ENCODE measurements at regions not wholly inside any gene's neighbourhood (a gene's known extent, or its start where the extent isn't known, plus 50 kb on each side); places are given as distances from the start of the nearest gene placed in this dataset.
"Not testable (repeated sequence)": the region's sequence is repeated elsewhere in the genome, so short reads cannot be mapped to it uniquely, and the experiment has no call there.

DNA sequence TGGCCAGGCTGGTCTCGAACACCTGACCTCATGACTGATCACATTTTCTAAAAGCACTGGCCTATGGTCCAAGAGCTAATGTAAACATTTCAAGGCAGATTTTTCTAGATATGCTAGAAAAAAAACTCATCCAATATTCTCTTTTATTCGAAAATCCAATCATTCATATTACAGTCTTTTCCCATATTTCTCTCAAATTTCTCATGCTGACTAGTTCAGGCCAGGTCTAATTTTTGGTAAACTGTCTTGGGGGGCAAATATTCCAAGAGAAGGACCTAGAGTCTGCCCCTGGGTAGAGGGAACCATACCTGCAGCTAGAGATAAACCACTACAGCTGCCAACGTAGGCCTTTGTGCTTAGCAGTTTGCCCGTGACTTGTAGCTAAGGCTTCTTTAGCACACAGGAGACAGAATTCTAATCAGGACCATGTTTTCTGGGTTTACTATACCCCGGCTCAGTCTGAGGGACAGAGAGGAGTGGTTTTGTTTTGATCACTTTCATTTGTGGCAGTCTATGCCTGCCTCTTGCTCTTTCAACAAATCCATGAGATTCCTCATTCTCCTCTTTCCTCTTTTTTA is 71.8 kb upstream of the CITED2 start:
- no peaks in the 10 kb centered on the region for H3K27me3 ChIP-seq (ENCODE audit: insufficient read depth, low read depth, low read length)
- TF ChIP-seq MXI1 (conservative IDR thresholded peaks at IDR 0.05; ENCODE audit: poor library complexity, severe bottlenecking) = no peak
- TF ChIP-seq SMC3 (conservative IDR thresholded peaks at IDR 0.05; ENCODE audit: poor library complexity) = no peak
- TF ChIP-seq, protein P1, sequence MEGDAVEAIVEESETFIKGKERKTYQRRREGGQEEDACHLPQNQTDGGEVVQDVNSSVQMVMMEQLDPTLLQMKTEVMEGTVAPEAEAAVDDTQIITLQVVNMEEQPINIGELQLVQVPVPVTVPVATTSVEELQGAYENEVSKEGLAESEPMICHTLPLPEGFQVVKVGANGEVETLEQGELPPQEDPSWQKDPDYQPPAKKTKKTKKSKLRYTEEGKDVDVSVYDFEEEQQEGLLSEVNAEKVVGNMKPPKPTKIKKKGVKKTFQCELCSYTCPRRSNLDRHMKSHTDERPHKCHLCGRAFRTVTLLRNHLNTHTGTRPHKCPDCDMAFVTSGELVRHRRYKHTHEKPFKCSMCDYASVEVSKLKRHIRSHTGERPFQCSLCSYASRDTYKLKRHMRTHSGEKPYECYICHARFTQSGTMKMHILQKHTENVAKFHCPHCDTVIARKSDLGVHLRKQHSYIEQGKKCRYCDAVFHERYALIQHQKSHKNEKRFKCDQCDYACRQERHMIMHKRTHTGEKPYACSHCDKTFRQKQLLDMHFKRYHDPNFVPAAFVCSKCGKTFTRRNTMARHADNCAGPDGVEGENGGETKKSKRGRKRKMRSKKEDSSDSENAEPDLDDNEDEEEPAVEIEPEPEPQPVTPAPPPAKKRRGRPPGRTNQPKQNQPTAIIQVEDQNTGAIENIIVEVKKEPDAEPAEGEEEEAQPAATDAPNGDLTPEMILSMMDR (IDR thresholded peaks at IDR 0.05; ENCODE audit: poor library complexity, severe bottlenecking) = no peak
- TF ChIP-seq RAD21 (conservative IDR thresholded peaks at IDR 0.05) = no peak
- no peak for TF ChIP-seq EP300 (conservative IDR thresholded peaks at IDR 0.05; ENCODE audit: poor library complexity, severe bottlenecking)
- no peak for TF ChIP-seq REST (IDR thresholded peaks at IDR 0.05; ENCODE audit: borderline replicate concordance)
- no peak for TF ChIP-seq POLR2AphosphoS5 (IDR thresholded peaks at IDR 0.05)
- no peak for TF ChIP-seq TAF1 (IDR thresholded peaks at IDR 0.05; ENCODE audit: low read depth)
- TF ChIP-seq EZH2 (IDR thresholded peaks at IDR 0.05; ENCODE audit: borderline replicate concordance, insufficient read depth, low read length, poor library complexity, severe bottlenecking) = no peak
- H2AFZ ChIP-seq (ENCODE audit: low read depth, low read length) = no peak overlapping the region

GRCh38 chr6:139444273-139444787 is 69.9 kb upstream of the CITED2 start:
- H2AFZ ChIP-seq (ENCODE audit: low read depth, low read length); H3K9ac ChIP-seq (ENCODE audit: low read length); H3K4me3 ChIP-seq (ENCODE audit: low read length); H3K36me3 ChIP-seq (ENCODE audit: insufficient read depth, low read length); H3K9me3 ChIP-seq (ENCODE audit: low read length); H3F3A ChIP-seq (ENCODE audit: insufficient read depth, low read length, poor library complexity, severe bottlenecking); H3K4me2 ChIP-seq (ENCODE audit: low read length); H3K27ac ChIP-seq (ENCODE audit: low read length); H3K9me2 ChIP-seq (ENCODE audit: insufficient read depth, low read length); H3K79me2 ChIP-seq (replicated peaks; ENCODE audit: insufficient read depth, low read length); H3K27me3 ChIP-seq (ENCODE audit: insufficient read depth, low read depth, low read length); H4K20me1 ChIP-seq (ENCODE audit: insufficient read depth): not testable (repeated sequence)

More for the DNA sequence above, 71.8 kb upstream of the CITED2 start:
- no peak overlapping the region for H3K27ac ChIP-seq (ENCODE audit: low read length)
- H3K9ac ChIP-seq (ENCODE audit: low read length) = no peak overlapping the region
- H3K9me2 ChIP-seq (ENCODE audit: insufficient read depth, low read length) = no peaks in the 10 kb centered on the region
- H3K4me2 ChIP-seq (ENCODE audit: low read length) = no peak overlapping the region
- H3K36me3 ChIP-seq (ENCODE audit: insufficient read depth, low read length) = no peaks in the 10 kb centered on the region
- H3K4me3 ChIP-seq (ENCODE audit: low read length) = no peak overlapping the region
- H3K79me2 ChIP-seq (replicated peaks; ENCODE audit: insufficient read depth, low read length) = no peaks in the 10 kb centered on the region
- H4K20me1 ChIP-seq (ENCODE audit: insufficient read depth) = no peaks in the 10 kb centered on the region
- no peaks in the 10 kb centered on the region for H3F3A ChIP-seq (ENCODE audit: insufficient read depth, low read length, poor library complexity, severe bottlenecking)
- peaks cover 4% of the 10 kb centered on the region for H3K9me3 ChIP-seq (ENCODE audit: low read length)

Data from neural cell (in vitro differentiated cells).